Hepatocyte (in vitro differentiated cells): ENCODE measurements at regions not wholly inside any gene's neighbourhood (a gene's known extent, or its start where the extent isn't known, plus 50 kb on each side); places are given as distances from the start of the nearest gene placed in this dataset.

Source experiments
- DNase-seq: peaks from one replicate; pipeline ENCODE4 v3.0.0-alpha.2; 2016; ENCODE audit warnings: low spot score
- H2AFZ ChIP-seq: fragments of 200-600 bp; sonication (generic); 2 replicates; pipeline ENCODE4 v1.6.0; 2016; ENCODE audit warnings: antibody characterized with exemption, mild to moderate bottlenecking
- H3K27ac ChIP-seq: fragments of 200-600 bp; sonication (generic); 2 replicates; pipeline ENCODE4 v1.5.1; 2016; ENCODE audit warnings: mild to moderate bottlenecking
- H3K27me3 ChIP-seq: fragments of 200-600 bp; sonication (generic); 2 replicates; pipeline ENCODE4 v1.6.1; 2016
- H3K36me3 ChIP-seq: fragments of 200-600 bp; sonication (generic); replicated peaks from 2 replicates; pipeline ENCODE4 v1.5.1; 2016; ENCODE audit warnings: low read depth; ENCODE audit not compliant: insufficient read depth
- H3K4me1 ChIP-seq: fragments of 200-600 bp; sonication (generic); 2 replicates; pipeline ENCODE4 v1.5.1; 2016; ENCODE audit warnings: mild to moderate bottlenecking, moderate library complexity; ENCODE audit not compliant: insufficient read depth
- H3K4me2 ChIP-seq: fragments of 200-600 bp; sonication (generic); 2 replicates; pipeline ENCODE4 v1.6.0; 2016
- H3K4me3 ChIP-seq: fragments of 200-600 bp; sonication (generic); 2 replicates; pipeline ENCODE4 v1.5.1; 2016; ENCODE audit warnings: mild to moderate bottlenecking
- H3K79me2 ChIP-seq: fragments of 200-600 bp; sonication (generic); 2 replicates; pipeline ENCODE4 v1.6.0; 2017; ENCODE audit warnings: mild to moderate bottlenecking
- H3K9me2 ChIP-seq: fragments of 200-600 bp; sonication (generic); replicated peaks from 2 replicates; pipeline ENCODE4 v1.6.0; 2017; ENCODE audit warnings: mild to moderate bottlenecking; ENCODE audit not compliant: insufficient read depth
- H3K9me3 ChIP-seq: fragments of 200-600 bp; sonication (generic); 2 replicates; pipeline ENCODE4 v1.5.1; 2016; ENCODE audit warnings: low read depth, mild to moderate bottlenecking
- H4K20me1 ChIP-seq: fragments of 200-600 bp; sonication (generic); 2 replicates; pipeline ENCODE4 v1.6.0; 2016; ENCODE audit warnings: mild to moderate bottlenecking; ENCODE audit not compliant: insufficient read depth, poor library complexity, severe bottlenecking
- CTCF ChIP-seq: fragments of 200-600 bp; sonication (generic); IDR thresholded peaks from 2 replicates; pipeline ENCODE4 v1.5.1; 2016; ENCODE audit warnings: antibody characterized with exemption, mild to moderate bottlenecking; ENCODE audit not compliant: poor library complexity
- EZH2 ChIP-seq: fragments of 200-600 bp; sonication (generic); IDR thresholded peaks from 2 replicates; pipeline ENCODE4 v1.6.1; 2016; ENCODE audit warnings: antibody characterized with exemption, mild to moderate bottlenecking, borderline replicate concordance
- EZH2phosphoT487 ChIP-seq: fragments of 200-600 bp; sonication (generic); IDR thresholded peaks from one replicate; pipeline ENCODE4 v1.6.1; 2018; ENCODE audit warnings: antibody characterized with exemption, mild to moderate bottlenecking, low read depth, moderate library complexity; ENCODE audit not compliant: unreplicated experiment, severe bottlenecking
- WGBS: methylation state at CpG from one replicate; pipeline ENCODE4 v1.1.6; 2016; ENCODE audit warnings: low lambda C conversion rate; ENCODE audit errors: missing lambda C conversion rate; 5-methylcytosine and 5-hydroxymethylcytosine counted together

GRCh38 chr1:38456531-38456876, 403.1 kb downstream of the RRAGC start:
- Histone ChIP-seq H3K9me2 (no peaks in the 10 kb centered on the region), H3K9me3 (no peaks in the 10 kb centered on the region), H3K27ac (no peak overlapping the region), H3K79me2 (no peaks in the 10 kb centered on the region), H4K20me1 (no peaks in the 10 kb centered on the region), H3K27me3 (peaks cover 5% of the 10 kb centered on the region), H3K36me3 (no peaks in the 10 kb centered on the region), H2AFZ (no peak overlapping the region), H3K4me2 (no peak overlapping the region), H3K4me1 (no peaks in the 10 kb centered on the region), H3K4me3 (no peak overlapping the region)
- no peak for DNase-seq
- TF ChIP-seq EZH2 (no peak), EZH2phosphoT487 (no peak), CTCF (no peak)
- WGBS = 71% methylated on average over 2 of the region's 2 CpGs

DNA sequence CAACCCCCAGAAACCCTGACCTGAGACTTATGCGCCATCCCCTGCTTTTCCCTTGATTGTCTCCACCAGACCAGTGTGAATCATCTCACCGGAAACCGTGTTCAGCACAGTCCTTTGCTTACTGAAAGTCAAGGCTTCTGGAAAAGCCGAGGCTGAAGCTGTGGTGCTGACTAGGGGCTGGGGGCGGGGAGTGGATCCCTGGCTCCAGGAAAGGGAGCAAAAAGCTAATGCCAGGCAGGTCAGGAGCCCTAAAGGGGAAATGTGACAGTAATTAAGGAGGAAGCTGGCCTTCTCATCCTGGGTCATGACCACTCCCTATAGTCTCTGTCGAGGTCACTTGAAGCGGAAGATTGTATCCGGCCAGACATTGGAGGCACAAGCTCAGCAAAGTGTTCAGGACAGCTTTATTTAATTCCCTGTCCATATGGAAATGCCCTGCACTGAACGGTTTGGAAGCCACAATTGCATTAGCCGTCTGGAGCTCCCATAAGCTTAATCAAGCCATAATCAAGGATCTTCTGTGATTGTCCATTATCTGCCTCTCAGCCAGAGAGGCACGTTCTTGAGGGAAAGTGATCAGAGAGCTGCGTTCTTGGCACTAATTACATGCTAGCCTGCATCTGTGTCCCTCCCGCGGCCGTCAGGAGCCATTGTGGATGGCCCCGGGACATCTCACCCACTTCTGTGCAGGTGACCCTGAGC, 403.6 kb downstream of the RRAGC start:
- H3K27ac ChIP-seq = no peak overlapping the region
- DNase-seq = no peak
- no peak overlapping the region for H2AFZ ChIP-seq
- no peaks in the 10 kb centered on the region for H3K79me2 ChIP-seq
- H3K4me1 ChIP-seq = no peaks in the 10 kb centered on the region
- H3K9me3 ChIP-seq = no peaks in the 10 kb centered on the region
- H3K36me3 ChIP-seq = no peaks in the 10 kb centered on the region
- H4K20me1 ChIP-seq = no peaks in the 10 kb centered on the region
- WGBS = 58% methylated on average over 16 of the region's 16 CpGs
- no peak for TF ChIP-seq EZH2
- no peaks in the 10 kb centered on the region for H3K9me2 ChIP-seq
- H3K27me3 ChIP-seq = peaks cover 5% of the 10 kb centered on the region
- no peak overlapping the region for H3K4me2 ChIP-seq
- no peak overlapping the region for H3K4me3 ChIP-seq

- H2AFZ ChIP-seq = no peak overlapping the region
- peaks cover 5% of the 10 kb centered on the region for H3K27me3 ChIP-seq
- no peaks in the 10 kb centered on the region for H3K79me2 ChIP-seq
- DNase-seq = no peak
- 96% methylated on average over 9 of the region's 9 CpGs for WGBS
- no peak overlapping the region for H3K4me3 ChIP-seq
- H4K20me1 ChIP-seq = no peaks in the 10 kb centered on the region
- H3K9me2 ChIP-seq = no peaks in the 10 kb centered on the region
- H3K9me3 ChIP-seq = no peaks in the 10 kb centered on the region
- H3K4me1 ChIP-seq = no peaks in the 10 kb centered on the region
- no peaks in the 10 kb centered on the region for H3K36me3 ChIP-seq
- H3K27ac ChIP-seq = no peak overlapping the region
- H3K4me2 ChIP-seq = no peak overlapping the region
- TF ChIP-seq CTCF (no peak), EZH2 (no peak), EZH2phosphoT487 (no peak)
Measured at GRCh38 chr1:38454749-38455441, 404.7 kb downstream of the RRAGC start.

GRCh38 chr1:38454236-38454635, 405.3 kb downstream of the RRAGC start:
- H3K36me3 ChIP-seq = no peaks in the 10 kb centered on the region
- no peaks in the 10 kb centered on the region for H3K9me3 ChIP-seq
- H3K27ac ChIP-seq = no peak overlapping the region
- no peak for DNase-seq
- no peaks in the 10 kb centered on the region for H3K9me2 ChIP-seq
- TF ChIP-seq EZH2phosphoT487 (no peak), EZH2 (no peak), CTCF (no peak)
- H4K20me1 ChIP-seq = no peaks in the 10 kb centered on the region
- 99% methylated on average over 5 of the region's 5 CpGs for WGBS
- no peak overlapping the region for H3K4me2 ChIP-seq
- H3K4me3 ChIP-seq = no peak overlapping the region
- H3K79me2 ChIP-seq = no peaks in the 10 kb centered on the region
- H3K4me1 ChIP-seq = no peaks in the 10 kb centered on the region
- H3K27me3 ChIP-seq = peaks cover 5% of the 10 kb centered on the region
- H2AFZ ChIP-seq = no peak overlapping the region
